H9 (cell line): ENCODE measurements at regions not wholly inside any gene's neighbourhood (a gene's known extent, or its start where the extent isn't known, plus 50 kb on each side); places are given as distances from the start of the nearest gene placed in this dataset.

Experiments used
- DNase-seq: peaks from one replicate; pipeline ENCODE4 v3.0.0-alpha.2; 2017
- H2AFZ ChIP-seq: one replicate; pipeline ENCODE4 v1.6.1; 2013; ENCODE audit warnings: mild to moderate bottlenecking, low read length, control low read depth, moderate library complexity
- H2AK5ac ChIP-seq: 2 replicates; pipeline ENCODE4 v1.6.1; 2013; ENCODE audit warnings: low read length, control low read depth, mixed read lengths; ENCODE audit not compliant: insufficient read length
- H2BK120ac ChIP-seq: one replicate; pipeline ENCODE4 v1.6.1; 2013; ENCODE audit warnings: low read depth, mild to moderate bottlenecking, low read length, control low read depth, inconsistent platforms; ENCODE audit not compliant: poor library complexity, severe bottlenecking
- H2BK12ac ChIP-seq: 2 replicates; pipeline ENCODE4 v1.6.1; 2013; ENCODE audit warnings: low read length, control low read depth, mixed read lengths, low read depth; ENCODE audit not compliant: insufficient read length
- H2BK15ac ChIP-seq: 2 replicates; pipeline ENCODE4 v1.6.1; 2013; ENCODE audit warnings: low read depth, low read length, control low read depth
- H2BK20ac ChIP-seq: one replicate; pipeline ENCODE4 v1.6.1; 2013; ENCODE audit warnings: low read depth, mild to moderate bottlenecking, low read length, control low read depth, inconsistent platforms; ENCODE audit not compliant: poor library complexity, severe bottlenecking
- H2BK5ac ChIP-seq: 2 replicates; pipeline ENCODE4 v1.6.1; 2013; ENCODE audit warnings: low read length, control low read depth, mixed read lengths; ENCODE audit not compliant: insufficient read length
- H3K14ac ChIP-seq: 2 replicates; pipeline ENCODE4 v1.6.1; 2013; ENCODE audit warnings: low read length, control low read depth; ENCODE audit not compliant: insufficient read depth
- H3K18ac ChIP-seq: 2 replicates; pipeline ENCODE4 v1.6.1; 2013; ENCODE audit warnings: low read depth, mild to moderate bottlenecking, mixed read lengths, low read length, control low read depth; ENCODE audit not compliant: insufficient read length
- H3K23ac ChIP-seq: 2 replicates; pipeline ENCODE4 v1.6.1; 2013; ENCODE audit warnings: low read length, control low read depth, mixed read lengths, low read depth; ENCODE audit not compliant: insufficient read length
- H3K23me2 ChIP-seq: 2 replicates; pipeline ENCODE4 v1.6.1; 2013; ENCODE audit warnings: low read depth, mild to moderate bottlenecking, mixed read lengths, low read length, control low read depth; ENCODE audit not compliant: insufficient read length, poor library complexity, severe bottlenecking
- H3K27ac ChIP-seq: 2 replicates; pipeline ENCODE4 v1.5.1; 2013; ENCODE audit warnings: low read length, control low read depth, mixed read lengths, low read depth; ENCODE audit not compliant: insufficient read length
- H3K27me3 ChIP-seq: 2 replicates; pipeline ENCODE4 v1.6.1; 2013; ENCODE audit warnings: low read length, control low read depth, inconsistent platforms; ENCODE audit not compliant: insufficient read depth
- H3K4ac ChIP-seq: 2 replicates; pipeline ENCODE4 v1.6.1; 2013; ENCODE audit warnings: low read depth, mild to moderate bottlenecking, control low read depth, inconsistent platforms, low read length, moderate library complexity
- H3K4me1 ChIP-seq: 2 replicates; pipeline ENCODE4 v1.6.1; 2013; ENCODE audit warnings: low read length, control low read depth, inconsistent platforms; ENCODE audit not compliant: insufficient read depth
- H3K4me2 ChIP-seq: 2 replicates; pipeline ENCODE4 v1.6.1; 2013; ENCODE audit warnings: low read length, control low read depth, mixed read lengths; ENCODE audit not compliant: insufficient read length, insufficient read depth
- H3K56ac ChIP-seq: 2 replicates; pipeline ENCODE4 v1.6.1; 2013; ENCODE audit warnings: low read depth, mild to moderate bottlenecking, mixed read lengths, low read length, control low read depth; ENCODE audit not compliant: insufficient read length
- H3K79me1 ChIP-seq: 2 replicates; pipeline ENCODE4 v1.6.1; 2013; ENCODE audit warnings: low read depth, mild to moderate bottlenecking, moderate library complexity, low read length, control low read depth, inconsistent platforms; ENCODE audit not compliant: insufficient read depth, poor library complexity, severe bottlenecking
- H3K79me2 ChIP-seq: 2 replicates; pipeline ENCODE4 v1.6.1; 2013; ENCODE audit warnings: low read length, control low read depth, inconsistent platforms; ENCODE audit not compliant: insufficient read depth
- H3K9ac ChIP-seq: 2 replicates; pipeline ENCODE4 v1.6.1; 2013; ENCODE audit warnings: low read length, control low read depth, mixed read lengths; ENCODE audit not compliant: insufficient read length; ENCODE audit errors: extremely low read depth
- H3K9me3 ChIP-seq: one replicate; pipeline ENCODE4 v1.6.1; 2013; ENCODE audit warnings: low read depth, low read length, inconsistent platforms; ENCODE audit not compliant: control insufficient read depth
- H3T11ph ChIP-seq: one replicate; pipeline ENCODE4 v1.6.1; 2013; ENCODE audit warnings: mild to moderate bottlenecking, low read length, control low read depth, inconsistent platforms
- H4K20me1 ChIP-seq: one replicate; pipeline ENCODE4 v1.6.1; 2013; ENCODE audit not compliant: control insufficient read depth, insufficient read length, insufficient read depth
- H4K5ac ChIP-seq: 2 replicates; pipeline ENCODE4 v1.6.1; 2013; ENCODE audit warnings: low read depth, mild to moderate bottlenecking, mixed read lengths, low read length, control low read depth; ENCODE audit not compliant: insufficient read length
- H4K8ac ChIP-seq: replicated peaks from 2 replicates; pipeline ENCODE4 v1.6.1; 2013; ENCODE audit warnings: low read length, control low read depth, mixed read lengths, low read depth; ENCODE audit not compliant: insufficient read length
- H4K91ac ChIP-seq: 2 replicates; pipeline ENCODE4 v1.6.1; 2013; ENCODE audit warnings: low read depth, mild to moderate bottlenecking, moderate library complexity, mixed read lengths, low read length, control low read depth; ENCODE audit not compliant: insufficient read length
- H3K27ac Mint-ChIP-seq, 3 experiments: 2 replicates in 2 of 3; 3 replicates in 1 of 3; pipeline ENCODE4 v1.8.0; 2020 to 2021; ENCODE audit warnings: mixed read lengths in 3 of 3, mild to moderate bottlenecking in 1 of 3, moderate library complexity in 1 of 3
- H3K27me3 Mint-ChIP-seq: 2 replicates; pipeline ENCODE4 v1.8.0; 2021; ENCODE audit warnings: low read depth, mild to moderate bottlenecking, moderate library complexity, mixed read lengths
- H3K36me3 Mint-ChIP-seq, 3 experiments: 2 replicates in 2 of 3; 3 replicates in 1 of 3; pipeline ENCODE4 v1.8.0; 2020 to 2021; ENCODE audit warnings: low read depth in 3 of 3, mixed read lengths in 3 of 3; ENCODE audit not compliant: insufficient read depth in 1 of 3
- H3K4me1 Mint-ChIP-seq, 2 experiments: 2 replicates each; pipeline ENCODE4 v1.8.0; 2020; ENCODE audit warnings: mixed read lengths in 2 of 2
- H3K4me3 Mint-ChIP-seq, 2 experiments: 2 replicates in 1 of 2; 3 replicates in 1 of 2; pipeline ENCODE4 v1.8.0; 2020 to 2021; ENCODE audit warnings: mild to moderate bottlenecking in 2 of 2, mixed read lengths in 2 of 2, moderate library complexity in 1 of 2
- H3K9me3 Mint-ChIP-seq, 2 experiments: 2 replicates in 1 of 2; 3 replicates in 1 of 2; pipeline ENCODE4 v1.8.0; 2020; ENCODE audit warnings: mild to moderate bottlenecking in 2 of 2, mixed read lengths in 2 of 2, moderate library complexity in 1 of 2
- CTCF ChIP-seq: fragments of 200-600 bp; sonication (generic); conservative IDR thresholded peaks from 3 replicates; pipeline ENCODE4 v1.8.0; 2021; ENCODE audit warnings: antibody characterized with exemption, mild to moderate bottlenecking
- WGBS: extraction: QIAGEN DNeasy Blood & Tissue Kit; methylation state at CpG from one replicate; pipeline ENCODE4 v1.1.7; 2013; ENCODE audit warnings: missing lambda C conversion rate, low lambda C conversion rate, mixed read lengths; ENCODE audit not compliant: insufficient read length; ENCODE audit errors: extremely low coverage; 5-methylcytosine and 5-hydroxymethylcytosine counted together

- H4K5ac ChIP-seq, result no peak overlapping the region
- H3K4me1 ChIP-seq, result peaks cover 9% of the 10 kb centered on the region; the same call in 1 of the 2 replicates
- H3K4me2 ChIP-seq, result no peak overlapping the region
- H3K23me2 ChIP-seq, result peaks cover 5% of the 10 kb centered on the region
- H4K20me1 ChIP-seq, result no peaks in the 10 kb centered on the region
- no peak overlapping the region for H2BK15ac ChIP-seq
- no peak overlapping the region for H3T11ph ChIP-seq
- H3K9ac ChIP-seq, result no peak overlapping the region
- DNase-seq, result no peak
- Mint-ChIP-seq H3K27ac (no peak overlapping the region), H3K4me3 (no peak overlapping the region), H3K36me3 (no peaks in the 10 kb centered on the region; a peak in 1 of 7 replicates), H3K9me3 (no peaks in the 10 kb centered on the region), H3K4me1 (peaks cover 26 to 30% of the 10 kb centered on the region in 2 experiments), H3K27me3 (peaks cover 7% of the 10 kb centered on the region)
- H3K27ac ChIP-seq, result no peak overlapping the region
- H2BK12ac ChIP-seq, result no peak overlapping the region
- H2BK20ac ChIP-seq, result no peak overlapping the region
- H2BK120ac ChIP-seq, result no peak overlapping the region
- H2AFZ ChIP-seq, result no peak overlapping the region
- H3K9me3 ChIP-seq, result no peaks in the 10 kb centered on the region
- no peak overlapping the region for H2BK5ac ChIP-seq
- no peak overlapping the region for H3K23ac ChIP-seq
- no CpG with 5 or more reads among the region's 3 CpGs for WGBS
- H3K27me3 ChIP-seq, result no peaks in the 10 kb centered on the region
- H3K4ac ChIP-seq, result no peak overlapping the region
- no peak overlapping the region for H4K91ac ChIP-seq
- no peak overlapping the region for H3K56ac ChIP-seq
- TF ChIP-seq CTCF, result no peak
- H3K18ac ChIP-seq, result no peak overlapping the region
- no peaks in the 10 kb centered on the region for H3K79me1 ChIP-seq
- H3K79me2 ChIP-seq, result no peaks in the 10 kb centered on the region
- no peak overlapping the region for H4K8ac ChIP-seq
- H3K14ac ChIP-seq, result no peak overlapping the region
- no peak overlapping the region for H2AK5ac ChIP-seq
Measured at GRCh38 chr15:63440265-63440648, 58.6 kb upstream of the CA12 start.
